Right lobe of liver (tissue), 4 donors: ENCODE measurements at regions not wholly inside any gene's neighbourhood (a gene's known extent, or its start where the extent isn't known, plus 50 kb on each side); places are given as distances from the start of the nearest gene placed in this dataset.

Source experiments
- POLR2A ChIP-seq: fragments of 450-650 bp; IDR thresholded peaks from one replicate; pipeline ENCODE4 v1.6.1; 2017; ENCODE audit warnings: antibody characterized with exemption, mild to moderate bottlenecking
- TF ChIP-seq, protein P1 (sequence below), 4 donors: fragments of 200-600 bp in 3 of 4; fragments of 450-650 bp in 1 of 4; IDR thresholded peaks; one replicate each; pipeline versions ENCODE4 v1.5.1 to v1.8.0; 2016 to 2022; ENCODE audit warnings: antibody characterized with exemption in 4 of 4, mild to moderate bottlenecking in 2 of 4
- donor health status: DM: no; HTN: no; CAD: no.
- donor health status: DM: no; HTN: no; CAD: no.
- donor health status: DM: no; HTN: yes; CAD: no.

DNA sequence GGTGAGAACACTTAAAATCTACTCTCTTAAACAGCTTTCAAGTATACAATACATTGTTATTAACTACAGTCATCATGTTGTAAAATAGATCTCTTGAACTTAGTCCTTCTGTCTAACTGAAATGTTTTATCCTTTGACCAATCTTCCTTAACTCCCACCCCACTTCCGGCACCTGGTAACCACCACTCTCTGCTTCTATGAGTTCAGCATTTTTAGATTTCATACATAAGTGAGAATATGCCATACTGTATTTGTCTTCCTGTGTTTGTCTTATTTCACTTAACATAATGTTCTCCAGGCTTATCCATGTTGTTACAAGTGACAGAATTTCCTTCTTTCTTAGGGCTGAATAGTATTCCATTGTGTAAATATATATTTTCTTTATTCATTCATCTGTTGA, 144.1 kb upstream of the TRPC4 start:
- TF ChIP-seq, protein P1, sequence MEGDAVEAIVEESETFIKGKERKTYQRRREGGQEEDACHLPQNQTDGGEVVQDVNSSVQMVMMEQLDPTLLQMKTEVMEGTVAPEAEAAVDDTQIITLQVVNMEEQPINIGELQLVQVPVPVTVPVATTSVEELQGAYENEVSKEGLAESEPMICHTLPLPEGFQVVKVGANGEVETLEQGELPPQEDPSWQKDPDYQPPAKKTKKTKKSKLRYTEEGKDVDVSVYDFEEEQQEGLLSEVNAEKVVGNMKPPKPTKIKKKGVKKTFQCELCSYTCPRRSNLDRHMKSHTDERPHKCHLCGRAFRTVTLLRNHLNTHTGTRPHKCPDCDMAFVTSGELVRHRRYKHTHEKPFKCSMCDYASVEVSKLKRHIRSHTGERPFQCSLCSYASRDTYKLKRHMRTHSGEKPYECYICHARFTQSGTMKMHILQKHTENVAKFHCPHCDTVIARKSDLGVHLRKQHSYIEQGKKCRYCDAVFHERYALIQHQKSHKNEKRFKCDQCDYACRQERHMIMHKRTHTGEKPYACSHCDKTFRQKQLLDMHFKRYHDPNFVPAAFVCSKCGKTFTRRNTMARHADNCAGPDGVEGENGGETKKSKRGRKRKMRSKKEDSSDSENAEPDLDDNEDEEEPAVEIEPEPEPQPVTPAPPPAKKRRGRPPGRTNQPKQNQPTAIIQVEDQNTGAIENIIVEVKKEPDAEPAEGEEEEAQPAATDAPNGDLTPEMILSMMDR (IDR thresholded peaks at IDR 0.05): no peak
- no peak for TF ChIP-seq POLR2A
